B cell (primary cell): ENCODE measurements at regions not wholly inside any gene's neighbourhood (a gene's known extent, or its start where the extent isn't known, plus 50 kb on each side); places are given as distances from the start of the nearest gene placed in this dataset.

Experiments used
- ATAC-seq: fragments of 200-7000 bp; cut with Tn5 transposase; one replicate; pipeline ENCODE4 v1.10.0; 2021; ENCODE audit warnings: low read depth, mild to moderate bottlenecking, moderate number of reproducible peaks, moderate library complexity
- CTCF ChIA-PET: fragments of 350-600 bp; sonication (Branson Sonifier 250); formaldehyde crosslinking; loops from one replicate; lab custom pipeline; 2021; ENCODE audit warnings: antibody characterized with exemption, inconsistent platforms; lab: Charles Lee
- POLR2A ChIA-PET: fragments of 350-600 bp; sonication (Branson Sonifier 250); formaldehyde crosslinking; loops from one replicate; lab custom pipeline; 2021; ENCODE audit warnings: antibody characterized with exemption; lab: Charles Lee
- DNase-seq: peaks from one replicate; pipeline ENCODE4 v3.0.0; 2013
- H2AFZ ChIP-seq: 2 replicates; pipeline ENCODE4 v1.6.1; 2012; ENCODE audit warnings: mild to moderate bottlenecking, low read depth, low read length; ENCODE audit not compliant: insufficient read depth, poor library complexity, severe bottlenecking
- H3K27ac ChIP-seq, 2 donors: 1 replicate in 1 of 2; 2 replicates in 1 of 2; pipeline ENCODE4 v1.5.1; 2012 to 2013; ENCODE audit warnings: low read length in 2 of 2, mild to moderate bottlenecking in 2 of 2, moderate library complexity in 1 of 2
- H3K27me3 ChIP-seq, 4 experiments: fragments of 200-600 bp in 1 of 4; sonication (generic) in 1 of 4; replicated peaks in 1 of 4; 1 replicate in 2 of 4; 2 replicates in 2 of 4; pipeline versions ENCODE4 v1.6.1 to v1.7.0; 2013 to 2016; ENCODE audit warnings: low read length in 3 of 4, mild to moderate bottlenecking in 2 of 4, mixed read lengths in 1 of 4, moderate library complexity in 1 of 4; ENCODE audit not compliant: insufficient read depth in 4 of 4, control insufficient read depth in 3 of 4; ENCODE audit errors: control extremely low read depth in 1 of 4
- H3K36me3 ChIP-seq, 2 experiments: replicated peaks in 1 of 2; 1 replicate in 1 of 2; 2 replicates in 1 of 2; pipeline versions ENCODE4 v1.6.1 to v1.7.1; 2013; ENCODE audit warnings: low read length in 1 of 2; ENCODE audit not compliant: insufficient read depth in 2 of 2, control insufficient read depth in 1 of 2; ENCODE audit errors: control extremely low read depth in 1 of 2, extremely low read depth in 1 of 2
- H3K4me1 ChIP-seq, 2 donors: fragments of 200-600 bp in 1 of 2; sonication (generic) in 1 of 2; 1 replicate in 1 of 2; 2 replicates in 1 of 2; pipeline versions ENCODE4 v1.5.1 to v1.6.1; 2013 to 2017; ENCODE audit warnings: low read length in 2 of 2; ENCODE audit not compliant: control insufficient read depth in 2 of 2, insufficient read depth in 2 of 2
- H3K4me2 ChIP-seq: replicated peaks from 2 replicates; pipeline ENCODE3; 2012; ENCODE audit warnings: mild to moderate bottlenecking, low read depth, low read length; ENCODE audit not compliant: poor library complexity, severe bottlenecking
- H3K4me3 ChIP-seq, 5 experiments: fragments of 200-600 bp in 1 of 5; sonication (generic) in 1 of 5; 1 replicate in 3 of 5; 2 replicates in 2 of 5; pipeline versions ENCODE4 v1.5.1 to v1.7.0; 2011 to 2016; ENCODE audit warnings: low read length in 4 of 5, mild to moderate bottlenecking in 4 of 5, low read depth in 2 of 5, control low read depth in 1 of 5, moderate library complexity in 1 of 5; ENCODE audit not compliant: insufficient read depth in 1 of 5; ENCODE audit errors: control extremely low read depth in 1 of 5, extremely low read depth in 1 of 5
- H3K79me2 ChIP-seq: fragments of 200-600 bp; sonication (generic); one replicate; pipeline ENCODE4 v1.6.0; 2016; ENCODE audit warnings: low read length; ENCODE audit not compliant: control insufficient read depth, insufficient read depth
- H3K9ac ChIP-seq: fragments of 200-600 bp; sonication (generic); 2 replicates; pipeline ENCODE4 v1.6.1; 2017; ENCODE audit warnings: mild to moderate bottlenecking, low read length, moderate library complexity
- H3K9me3 ChIP-seq, 3 donors: one replicate each; pipeline versions ENCODE4 v1.6.1 to v1.7.1; 2013; ENCODE audit warnings: low read length in 2 of 3; ENCODE audit not compliant: control insufficient read depth in 2 of 3, insufficient read depth in 1 of 3; ENCODE audit errors: control extremely low read depth in 1 of 3
- H4K20me1 ChIP-seq: 2 replicates; pipeline ENCODE4 v1.6.0; 2012; ENCODE audit warnings: mild to moderate bottlenecking, low read length; ENCODE audit not compliant: insufficient read depth, control insufficient read depth, poor library complexity, severe bottlenecking
- H3K27ac Mint-ChIP-seq: one replicate; pipeline ENCODE4 v1.8.0; 2021; ENCODE audit warnings: mixed read lengths
- H3K27me3 Mint-ChIP-seq: one replicate; pipeline ENCODE4 v1.8.0; 2021; ENCODE audit warnings: mixed read lengths
- H3K4me1 Mint-ChIP-seq: one replicate; pipeline ENCODE4 v1.8.0; 2021; ENCODE audit warnings: mixed read lengths
- H3K4me3 Mint-ChIP-seq: one replicate; pipeline ENCODE4 v1.8.0; 2021; ENCODE audit warnings: mixed read lengths
- H3K9me3 Mint-ChIP-seq: one replicate; pipeline ENCODE4 v1.8.0; 2022; ENCODE audit warnings: mixed read lengths; ENCODE audit not compliant: insufficient read depth
- CTCF ChIP-seq: fragments of 200-600 bp; IDR thresholded peaks from one replicate; pipeline ENCODE4 v1.8.0; 2022; ENCODE audit warnings: antibody characterized with exemption, mild to moderate bottlenecking
- EZH2 ChIP-seq: IDR thresholded peaks from 2 replicates; pipeline ENCODE4 v1.6.1; 2012; ENCODE audit warnings: borderline replicate concordance, low read depth, mild to moderate bottlenecking, moderate library complexity, low read length; ENCODE audit not compliant: insufficient read depth, poor library complexity, severe bottlenecking
- WGBS: methylation state at CpG from one replicate; pipeline ENCODE4 v1.1.5; 2013; ENCODE audit warnings: missing lambda C conversion rate; ENCODE audit not compliant: insufficient coverage; 5-methylcytosine and 5-hydroxymethylcytosine counted together
- intact Hi-C: fragments of 100-400 bp; cut with micrococcal nuclease; formaldehyde crosslinking; loops from one replicate; pipeline ENCODE4 v1.10.0; 2022

GRCh38 chr10:128969551-128969950, 497.5 kb upstream of the MGMT start:
- no peaks in the 10 kb centered on the region for H3K9me3 Mint-ChIP-seq
- no peaks in the 10 kb centered on the region for H3K4me1 Mint-ChIP-seq
- H3K4me2 ChIP-seq, result no peak overlapping the region
- ChIA-PET POLR2A (no interaction called here), CTCF (no interaction called here)
- H3K79me2 ChIP-seq, result no peaks in the 10 kb centered on the region
- peaks cover 0 to 10% (median 0%) of the 10 kb centered on the region in 3 donors for H3K9me3 ChIP-seq
- no peak for DNase-seq
- H3K27me3 Mint-ChIP-seq, result peaks cover 3% of the 10 kb centered on the region
- no peak overlapping the region for H2AFZ ChIP-seq
- H3K4me3 ChIP-seq, result no peak overlapping the region
- H3K36me3 ChIP-seq, result no peaks in the 10 kb centered on the region
- WGBS, result 100% methylated on average over 3 of the region's 11 CpGs
- no peaks in the 10 kb centered on the region for H3K4me1 ChIP-seq
- no peak for TF ChIP-seq CTCF
- ATAC-seq, result no peak
- H3K27me3 ChIP-seq, result no peaks in the 10 kb centered on the region
- no peaks in the 10 kb centered on the region for H4K20me1 ChIP-seq
- intact Hi-C loops, result no loop called here
- H3K4me3 Mint-ChIP-seq, result no peak overlapping the region
- no peak overlapping the region for H3K9ac ChIP-seq
- H3K27ac Mint-ChIP-seq, result no peak overlapping the region
- H3K27ac ChIP-seq, result no peak overlapping the region

- no peaks in the 10 kb centered on the region for H3K27me3 ChIP-seq
- TF ChIP-seq CTCF (no peak), EZH2 (no peak)
- CTCF ChIA-PET, result no interaction called here
- H3K4me2 ChIP-seq, result no peak overlapping the region
- POLR2A ChIA-PET, result no interaction called here
- no peak overlapping the region for H3K9ac ChIP-seq
- DNase-seq, result no peak
- H3K4me3 ChIP-seq, result no peak overlapping the region
- H3K4me1 Mint-ChIP-seq, result no peaks in the 10 kb centered on the region
- H3K4me3 Mint-ChIP-seq, result no peak overlapping the region
- ATAC-seq, result no peak
- intact Hi-C loops, result no loop called here
- no peak overlapping the region for H2AFZ ChIP-seq
- no peaks in the 10 kb centered on the region for H3K79me2 ChIP-seq
- H3K9me3 Mint-ChIP-seq, result no peaks in the 10 kb centered on the region
- H3K36me3 ChIP-seq, result no peaks in the 10 kb centered on the region
- H4K20me1 ChIP-seq, result no peaks in the 10 kb centered on the region
- no peak overlapping the region for H3K27ac Mint-ChIP-seq
- peaks cover 0 to 10% (median 0%) of the 10 kb centered on the region in 3 donors for H3K9me3 ChIP-seq
- no peak overlapping the region for H3K27ac ChIP-seq
- WGBS, result 75% methylated on average over 6 of the region's 11 CpGs
- H3K4me1 ChIP-seq, result no peaks in the 10 kb centered on the region
- H3K27me3 Mint-ChIP-seq, result peaks cover 3% of the 10 kb centered on the region
Observed at GRCh38 chr10:128971374-128972035, 495.5 kb upstream of the MGMT start.
